ENCODE measurements at regions not wholly inside any gene's neighbourhood (a gene's known extent, or its start where the extent isn't known, plus 50 kb on each side); places are given as distances from the start of the nearest gene placed in this dataset.

DNA sequence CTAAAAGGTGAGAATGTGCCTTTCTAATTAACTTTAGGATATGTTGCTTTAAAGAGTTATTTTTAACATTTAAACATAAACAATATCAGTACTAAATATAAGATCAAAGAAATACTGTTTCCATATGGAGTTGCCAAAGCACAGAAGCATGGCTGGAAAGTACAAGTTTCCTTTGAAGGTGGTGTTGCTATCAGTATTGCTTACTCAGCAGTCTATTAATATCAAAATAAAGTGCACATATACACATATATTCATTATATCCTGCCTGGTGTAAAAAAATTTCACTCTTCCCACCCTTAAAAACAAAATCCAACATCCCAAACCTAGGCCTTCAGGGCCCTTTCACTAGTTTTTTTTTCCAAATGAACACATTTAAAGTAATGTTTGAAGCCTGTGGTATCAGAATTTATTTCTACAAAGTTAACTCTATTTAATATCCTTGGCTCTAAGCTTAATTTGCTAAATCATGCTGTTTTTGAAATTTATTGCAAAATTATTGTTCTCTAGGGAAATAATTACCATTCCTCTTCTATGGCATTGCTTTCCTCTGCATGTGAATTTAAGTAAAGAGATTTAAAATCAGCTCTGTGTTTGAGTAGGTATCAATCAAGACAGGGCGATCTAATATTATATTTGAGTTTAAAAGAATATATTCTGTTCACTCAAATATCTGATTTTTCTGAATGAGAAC is 192.7 kb upstream of the MEIS1 start:
- no peaks in the 10 kb centered on the region for H3K9me3 ChIP-seq (ENCODE audit: control insufficient read depth, insufficient read depth, low read length)
- H2BK120ac ChIP-seq (ENCODE audit: low read depth, low read length), result no peak overlapping the region
- no peaks in the 10 kb centered on the region for H4K20me1 ChIP-seq (ENCODE audit: insufficient read depth, low read length)
- no peak for ATAC-seq (ENCODE audit: low read depth)
- TF ChIP-seq, protein P1, sequence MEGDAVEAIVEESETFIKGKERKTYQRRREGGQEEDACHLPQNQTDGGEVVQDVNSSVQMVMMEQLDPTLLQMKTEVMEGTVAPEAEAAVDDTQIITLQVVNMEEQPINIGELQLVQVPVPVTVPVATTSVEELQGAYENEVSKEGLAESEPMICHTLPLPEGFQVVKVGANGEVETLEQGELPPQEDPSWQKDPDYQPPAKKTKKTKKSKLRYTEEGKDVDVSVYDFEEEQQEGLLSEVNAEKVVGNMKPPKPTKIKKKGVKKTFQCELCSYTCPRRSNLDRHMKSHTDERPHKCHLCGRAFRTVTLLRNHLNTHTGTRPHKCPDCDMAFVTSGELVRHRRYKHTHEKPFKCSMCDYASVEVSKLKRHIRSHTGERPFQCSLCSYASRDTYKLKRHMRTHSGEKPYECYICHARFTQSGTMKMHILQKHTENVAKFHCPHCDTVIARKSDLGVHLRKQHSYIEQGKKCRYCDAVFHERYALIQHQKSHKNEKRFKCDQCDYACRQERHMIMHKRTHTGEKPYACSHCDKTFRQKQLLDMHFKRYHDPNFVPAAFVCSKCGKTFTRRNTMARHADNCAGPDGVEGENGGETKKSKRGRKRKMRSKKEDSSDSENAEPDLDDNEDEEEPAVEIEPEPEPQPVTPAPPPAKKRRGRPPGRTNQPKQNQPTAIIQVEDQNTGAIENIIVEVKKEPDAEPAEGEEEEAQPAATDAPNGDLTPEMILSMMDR (conservative IDR thresholded peaks at IDR 0.05; ENCODE audit: low read depth, low read length), result no peak
- TF ChIP-seq MXI1 (IDR thresholded peaks at IDR 0.05; ENCODE audit: borderline replicate concordance, low read depth, low read length) (no peak), CHD1 (IDR thresholded peaks at IDR 0.05; ENCODE audit: low read depth, low read length) (no peak), MAFK (IDR thresholded peaks at IDR 0.05; ENCODE audit: low read depth, low read length) (peak; percentile 94), SMC3 (IDR thresholded peaks at IDR 0.05; ENCODE audit: low read depth, low read length) (no peak), RFX5 (IDR thresholded peaks at IDR 0.05; ENCODE audit: low read depth, low read length) (no peak)
- BruUV-seq (replicated peaks), result no TSS peak
- H2AK9ac ChIP-seq (replicated peaks; ENCODE audit: low read depth, low read length, poor library complexity), result no peak overlapping the region
- ChIA-PET POLR2A (ENCODE audit: unreplicated experiment) (no interaction called here), CTCF (no interaction called here)
- no peak overlapping the region for H4K8ac ChIP-seq (ENCODE audit: low read depth in 2 of 2, low read length in 2 of 2)
- H3K14ac ChIP-seq (replicated peaks; ENCODE audit: low read depth, low read length), result no peak overlapping the region
- no peaks in the 10 kb centered on the region for H3K9me1 ChIP-seq (ENCODE audit: insufficient read depth, low read length)
- no peak overlapping the region for H2AK5ac ChIP-seq (ENCODE audit: low read depth, low read length)
- no peak overlapping the region for H3K23ac ChIP-seq (ENCODE audit: low read depth, low read length)
- H3K56ac ChIP-seq (ENCODE audit: extremely low read depth, insufficient read depth, low read length), result no peak overlapping the region
- no peaks in the 10 kb centered on the region for H3K79me1 ChIP-seq (ENCODE audit: low read depth in 1 of 2, low read length in 2 of 2)
- no peaks in the 10 kb centered on the region for H3K4me1 ChIP-seq (ENCODE audit: control insufficient read depth, insufficient read depth, low read length)
- H3K9ac ChIP-seq (ENCODE audit: low read depth, low read length), result no peak overlapping the region
- H2BK20ac ChIP-seq (ENCODE audit: low read depth, low read length), result no peak overlapping the region
- H2AFZ ChIP-seq (replicated peaks; ENCODE audit: low read length, poor library complexity), result no peak overlapping the region
- no peak overlapping the region for H4K5ac ChIP-seq (ENCODE audit: low read depth, low read length)
- peaks cover 3% of the 10 kb centered on the region for H3K27me3 ChIP-seq (ENCODE audit: control insufficient read depth, insufficient read depth, low read length)
- H2BK15ac ChIP-seq (ENCODE audit: low read depth, low read length), result no peak overlapping the region
- no CpG with 5 or more reads among the region's 1 CpG for WGBS, 2 experiments (ENCODE audit: extremely low coverage in 2 of 2, insufficient read length in 1 of 2)
- no peak overlapping the region for H4K91ac ChIP-seq (ENCODE audit: insufficient read depth, low read depth, low read length)
- no peak overlapping the region for H3K4me3 ChIP-seq (ENCODE audit: insufficient read depth, low read depth, low read length)
- H2BK5ac ChIP-seq (ENCODE audit: low read depth, low read length, poor library complexity, severe bottlenecking), result no peak overlapping the region
- in situ Hi-C loops (cut with MboI; ENCODE audit: low sequenced_read_pairs) (no loop called here), dilution Hi-C loops (cut with HindIII; ENCODE audit: low sequenced_read_pairs, unreplicated experiment) (no loop called here), intact Hi-C loops (cut with micrococcal nuclease) (no loop called here)
- no peak overlapping the region for H3K4me2 ChIP-seq (ENCODE audit: low read depth, low read length)
- no peak overlapping the region for H3K18ac ChIP-seq (ENCODE audit: low read depth, low read length)
- no peaks in the 10 kb centered on the region for H3K36me3 ChIP-seq (ENCODE audit: control insufficient read depth, insufficient read depth, low read length)
- H3K27ac ChIP-seq (ENCODE audit: insufficient read depth, low read length), result no peak overlapping the region
- H3K4ac ChIP-seq (ENCODE audit: low read depth, low read length), result no peak overlapping the region
- no peak for DNase-seq

All from IMR-90 (cell line).